Coronary artery (tissue), 2 donors: ENCODE measurements at regions not wholly inside any gene's neighbourhood (a gene's known extent, or its start where the extent isn't known, plus 50 kb on each side); places are given as distances from the start of the nearest gene placed in this dataset.

ENCODE experiments used
- DNase-seq: peaks from one replicate; pipeline ENCODE4 v3.0.0-alpha.2; 2017; ENCODE audit warnings: low spot score
- H3K27ac ChIP-seq, 2 donors: fragments of 200-600 bp; sonication (generic); one replicate each; pipeline ENCODE4 v1.5.1; 2016 to 2019
- H3K4me3 ChIP-seq: fragments of 200-600 bp; sonication (generic); 2 replicates; pipeline ENCODE4 v1.5.1; 2016; ENCODE audit warnings: mild to moderate bottlenecking, moderate library complexity
- TF ChIP-seq, protein P1 (sequence below): fragments of 200-600 bp; sonication (generic); IDR thresholded peaks from one replicate; pipeline ENCODE4 v1.5.1; 2019; ENCODE audit warnings: antibody characterized with exemption

DNA sequence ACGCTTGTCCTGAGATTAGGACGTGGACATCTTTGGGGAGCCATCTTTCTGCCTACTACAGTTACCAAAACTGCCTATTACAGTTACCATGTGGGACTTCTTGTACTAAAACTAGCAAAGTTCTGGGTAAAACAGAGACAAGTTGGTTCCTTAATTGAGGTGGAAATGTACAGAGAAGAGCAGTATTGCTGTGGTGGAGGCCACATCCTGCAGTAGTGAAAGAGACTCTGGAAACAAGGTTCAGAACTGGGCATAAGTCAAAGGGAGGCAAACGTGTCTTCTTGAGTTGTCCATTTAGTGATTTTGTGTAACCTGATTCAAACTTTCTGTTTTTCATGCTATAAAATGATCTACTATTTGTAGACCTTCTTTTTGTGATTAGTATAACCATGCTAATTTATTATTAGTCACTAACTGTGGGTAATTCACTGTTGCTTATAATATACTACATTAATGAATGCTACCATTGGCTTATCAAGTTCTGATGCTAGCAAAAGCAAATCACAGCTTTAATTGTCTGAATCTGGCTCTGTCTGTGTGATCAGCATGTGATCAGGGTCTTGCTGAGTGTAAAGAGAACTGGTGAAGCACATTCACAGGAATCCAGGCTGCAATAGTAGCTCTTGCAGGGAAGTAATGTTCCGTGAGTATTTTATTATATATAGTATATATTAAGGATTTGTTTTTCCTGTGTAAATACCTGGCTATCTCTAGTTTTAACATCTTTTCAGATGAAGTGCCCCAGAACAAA, 207.9 kb upstream of the GAP43 start:
- TF ChIP-seq, protein P1, sequence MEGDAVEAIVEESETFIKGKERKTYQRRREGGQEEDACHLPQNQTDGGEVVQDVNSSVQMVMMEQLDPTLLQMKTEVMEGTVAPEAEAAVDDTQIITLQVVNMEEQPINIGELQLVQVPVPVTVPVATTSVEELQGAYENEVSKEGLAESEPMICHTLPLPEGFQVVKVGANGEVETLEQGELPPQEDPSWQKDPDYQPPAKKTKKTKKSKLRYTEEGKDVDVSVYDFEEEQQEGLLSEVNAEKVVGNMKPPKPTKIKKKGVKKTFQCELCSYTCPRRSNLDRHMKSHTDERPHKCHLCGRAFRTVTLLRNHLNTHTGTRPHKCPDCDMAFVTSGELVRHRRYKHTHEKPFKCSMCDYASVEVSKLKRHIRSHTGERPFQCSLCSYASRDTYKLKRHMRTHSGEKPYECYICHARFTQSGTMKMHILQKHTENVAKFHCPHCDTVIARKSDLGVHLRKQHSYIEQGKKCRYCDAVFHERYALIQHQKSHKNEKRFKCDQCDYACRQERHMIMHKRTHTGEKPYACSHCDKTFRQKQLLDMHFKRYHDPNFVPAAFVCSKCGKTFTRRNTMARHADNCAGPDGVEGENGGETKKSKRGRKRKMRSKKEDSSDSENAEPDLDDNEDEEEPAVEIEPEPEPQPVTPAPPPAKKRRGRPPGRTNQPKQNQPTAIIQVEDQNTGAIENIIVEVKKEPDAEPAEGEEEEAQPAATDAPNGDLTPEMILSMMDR = no peak
- Histone ChIP-seq H3K27ac (no peak overlapping the region), H3K4me3 (no peak overlapping the region)
- no peak for DNase-seq

DNA sequence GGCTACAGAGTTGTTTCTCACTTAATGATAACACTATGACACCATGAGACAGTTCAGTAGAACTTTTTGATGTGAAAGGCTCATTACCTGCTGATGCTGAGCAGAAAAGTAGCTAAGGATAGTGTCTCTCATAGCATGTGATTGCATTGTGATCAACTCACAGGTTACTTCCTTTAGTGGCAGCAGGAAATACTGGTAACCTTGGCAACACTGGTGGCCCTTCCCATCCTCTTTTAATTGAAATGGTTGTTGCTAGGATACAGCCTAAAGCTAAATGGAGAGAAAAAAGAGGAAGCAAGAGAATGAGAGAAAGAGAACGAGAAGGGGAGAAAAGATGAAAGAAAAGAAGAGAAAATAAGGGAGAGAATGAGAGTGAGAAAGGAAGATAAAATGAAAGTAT, 204.7 kb upstream of the GAP43 start:
- no peak for DNase-seq
- H3K4me3 ChIP-seq = no peak overlapping the region
- TF ChIP-seq, protein P1 = no peak

DNA sequence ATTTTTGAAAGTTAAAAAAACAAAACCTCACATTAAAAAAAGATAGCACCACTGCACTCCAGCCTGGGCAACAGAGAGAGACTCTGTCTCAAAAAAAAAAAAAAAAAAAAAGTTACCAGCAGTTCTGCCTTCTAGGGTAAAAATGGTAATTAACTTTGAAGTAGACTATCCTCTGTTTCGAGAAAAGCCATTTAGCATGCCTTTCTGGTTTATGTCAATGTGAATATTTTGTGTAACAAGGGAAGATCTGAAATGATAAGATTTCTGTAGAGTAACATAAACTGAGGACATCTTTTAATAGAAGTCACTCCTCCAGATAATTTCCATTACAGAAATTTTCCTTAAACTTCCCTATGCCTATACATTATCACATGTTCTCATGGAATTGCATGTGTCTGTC, 203.2 kb upstream of the GAP43 start:
- no peak overlapping the region for H3K27ac ChIP-seq
- TF ChIP-seq, protein P1 = no peak
- no peak for DNase-seq
- no peak overlapping the region for H3K4me3 ChIP-seq

More for the DNA sequence above, 204.7 kb upstream of the GAP43 start:
- no peak overlapping the region for H3K27ac ChIP-seq

DNA sequence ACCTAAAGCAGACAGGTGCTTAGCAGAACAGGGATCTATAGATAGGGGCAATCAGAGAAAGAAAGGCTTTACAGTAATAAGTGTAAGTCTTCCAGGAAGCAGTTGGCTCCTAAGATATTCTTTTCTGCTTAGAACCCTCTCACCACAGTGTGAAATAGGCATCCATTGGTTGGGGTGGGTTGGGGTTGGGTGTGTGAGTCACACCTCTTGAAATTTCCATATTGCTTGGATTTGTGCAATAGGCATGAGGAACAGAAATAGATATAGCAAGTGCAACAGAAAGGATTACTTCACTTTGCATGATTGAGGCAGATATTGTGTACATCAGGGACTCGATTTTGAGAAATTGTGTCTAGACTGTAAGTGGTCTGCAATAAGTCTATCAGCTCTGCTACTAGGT, 200.1 kb upstream of the GAP43 start:
- Histone ChIP-seq H3K27ac (no peak overlapping the region), H3K4me3 (no peak overlapping the region)
- DNase-seq = no peak
- TF ChIP-seq, protein P1 = no peak

DNA sequence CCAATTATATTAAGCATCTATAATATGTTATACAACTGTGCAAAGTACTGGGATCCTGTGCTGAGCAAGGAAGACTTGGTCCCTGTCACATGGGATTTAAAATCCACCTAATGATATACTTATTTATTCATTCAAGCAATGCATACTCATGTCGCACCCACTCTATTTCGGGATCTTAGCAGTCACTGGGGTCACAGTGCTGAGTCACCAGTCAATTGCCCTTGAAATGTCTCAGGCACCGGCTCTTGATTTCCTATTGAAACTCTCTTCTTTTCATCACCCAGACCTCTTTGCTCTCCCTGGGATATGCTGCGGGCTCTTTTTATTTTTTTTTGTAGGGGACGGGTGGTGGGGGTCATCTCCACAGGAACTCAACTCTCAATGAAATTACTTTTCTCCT, 194.5 kb upstream of the GAP43 start:
- Histone ChIP-seq H3K27ac (no peak overlapping the region), H3K4me3 (no peak overlapping the region)
- TF ChIP-seq, protein P1 = no peak
- no peak for DNase-seq

DNA sequence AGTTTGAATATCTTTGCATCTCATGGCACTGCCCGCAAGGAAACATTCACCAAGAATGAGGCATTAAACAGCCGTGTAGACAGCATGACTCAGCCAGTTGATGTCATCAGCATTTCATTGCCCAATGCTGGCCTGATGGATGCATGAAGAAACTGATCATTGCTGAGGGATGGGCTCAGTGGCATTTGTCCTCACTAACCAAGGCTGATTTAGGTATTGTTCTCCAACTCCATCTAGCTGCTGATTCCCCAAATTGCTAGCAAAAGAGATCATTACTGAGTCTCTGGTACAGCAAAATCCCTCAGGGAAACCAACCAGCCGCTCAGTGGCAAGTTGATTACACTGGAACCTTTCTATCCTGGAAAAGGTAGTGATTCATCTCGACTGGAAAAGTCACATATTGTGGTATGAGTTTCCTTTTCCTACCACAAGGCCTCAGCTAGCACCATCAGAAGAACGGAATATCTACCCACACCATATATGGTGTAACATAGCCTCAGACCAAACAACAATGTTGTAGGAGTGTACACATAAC, 186.5 kb upstream of the GAP43 start:
- no peak for DNase-seq
- no peak overlapping the region for H3K4me3 ChIP-seq
- no peak overlapping the region for H3K27ac ChIP-seq
- TF ChIP-seq, protein P1 = no peak

DNA sequence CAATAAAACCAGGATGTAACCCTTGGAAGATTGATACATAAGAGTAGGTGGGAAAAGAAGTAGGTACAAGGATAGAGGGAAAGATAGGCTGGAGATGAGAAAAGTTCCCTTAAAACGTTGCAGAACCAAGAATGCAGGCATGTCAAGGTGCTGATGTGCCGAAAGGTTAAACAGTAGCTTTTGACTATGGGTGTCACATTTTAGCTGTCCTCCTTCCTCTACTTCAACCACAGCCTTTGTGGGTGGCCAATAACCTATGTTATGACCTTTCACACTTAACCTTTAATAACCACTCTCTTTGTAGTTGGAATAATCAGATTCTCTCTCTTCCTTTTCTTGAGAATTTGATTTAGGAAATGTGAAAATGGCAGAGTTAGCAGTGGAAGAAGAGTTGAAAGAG, 184.5 kb upstream of the GAP43 start:
- TF ChIP-seq, protein P1 = no peak
- no peak overlapping the region for H3K4me3 ChIP-seq
- H3K27ac ChIP-seq = no peak overlapping the region
- DNase-seq = no peak
